ENCODE measurements at regions not wholly inside any gene's neighbourhood (a gene's known extent, or its start where the extent isn't known, plus 50 kb on each side); places are given as distances from the start of the nearest gene placed in this dataset.

- no peak for TF ChIP-seq POLR2A (IDR thresholded peaks at IDR 0.05; ENCODE audit: low read length)
- no peak for TF ChIP-seq GATA1 (IDR thresholded peaks at IDR 0.05; ENCODE audit: low read depth, low read length)
These were observed 519.6 kb upstream of the SEMA6A start for GRCh38 chr5:117094114-117094815.
